Stomach (tissue), 8 donors: ENCODE measurements at regions not wholly inside any gene's neighbourhood (a gene's known extent, or its start where the extent isn't known, plus 50 kb on each side); places are given as distances from the start of the nearest gene placed in this dataset.

Experiments
- DNase-seq, 2 donors: peaks; one replicate each; pipeline versions ENCODE4 v3.0.0 to v3.0.0-alpha.2; 2013 to 2019
- H3K27ac ChIP-seq, 5 donors: fragments of 200-600 bp in 4 of 5; sonication (generic) in 4 of 5; one replicate each; pipeline ENCODE4 v1.5.1; 2013 to 2019; ENCODE audit warnings: mild to moderate bottlenecking in 1 of 5, moderate library complexity in 1 of 5
- H3K27me3 ChIP-seq, 3 donors: fragments of 200-600 bp; sonication (generic); one replicate each; pipeline ENCODE4 v1.5.1; 2017 to 2019; ENCODE audit warnings: mixed run types in 1 of 3
- H3K36me3 ChIP-seq, 4 donors: fragments of 200-600 bp; sonication (generic); 1 replicate in 3 of 4; 2 replicates in 1 of 4; pipeline ENCODE4 v1.5.1; 2016 to 2019
- H3K4me1 ChIP-seq, 4 donors: fragments of 200-600 bp; sonication (generic); one replicate each; pipeline ENCODE4 v1.5.1; 2016 to 2019
- H3K4me3 ChIP-seq, 4 donors: fragments of 200-600 bp; sonication (generic) in 3 of 4; one replicate each; pipeline ENCODE4 v1.5.1; 2016 to 2019; ENCODE audit warnings: mild to moderate bottlenecking in 1 of 4
- H3K9me3 ChIP-seq, 4 donors: fragments of 200-600 bp; sonication (generic); one replicate each; pipeline ENCODE4 v1.5.1; 2016 to 2019
- EP300 ChIP-seq: sonication (generic); formaldehyde crosslinking; IDR thresholded peaks from one replicate; pipeline ENCODE4 v1.6.1; 2017; ENCODE audit warnings: antibody characterized with exemption
- POLR2A ChIP-seq, 4 donors: fragments of 450-650 bp; IDR thresholded peaks; one replicate each; pipeline ENCODE4 v1.6.1; 2016; ENCODE audit warnings: antibody characterized with exemption in 4 of 4, control low read depth in 2 of 4, mild to moderate bottlenecking in 1 of 4, moderate library complexity in 1 of 4
- POLR2AphosphoS5 ChIP-seq, 3 donors: sonication (generic); formaldehyde crosslinking; IDR thresholded peaks; one replicate each; pipeline ENCODE4 v1.6.1; 2016; ENCODE audit warnings: antibody characterized with exemption in 3 of 3
- WGBS, 5 donors: extraction: QIAGEN DNeasy Blood & Tissue Kit in 3 of 5; methylation state at CpG; one replicate each; pipeline versions ENCODE4 v1.1.5 to v1.1.7; 2013 to 2018; 5-methylcytosine and 5-hydroxymethylcytosine counted together
- intact Hi-C: fragments of 100-400 bp; cut with DNase I; formaldehyde crosslinking; loops from one replicate; pipeline ENCODE4 v1.15.1; 2023; ENCODE audit warnings: low total_unique reads
- TF ChIP-seq, protein P1 (sequence below), 7 experiments: fragments of 450-650 bp in 4 of 7; fragments of 200-600 bp in 3 of 7; sonication (generic) in 3 of 7; IDR thresholded peaks; one replicate each; pipeline ENCODE4 v1.5.1; 2016 to 2019; ENCODE audit warnings: antibody characterized with exemption in 7 of 7, control low read depth in 2 of 7, mild to moderate bottlenecking in 1 of 7
- donor health status: healthy with polysubstance abuse.
- donor health status: Bipolar disorder and iron deficiency.
- donor health status: healthy.

DNA sequence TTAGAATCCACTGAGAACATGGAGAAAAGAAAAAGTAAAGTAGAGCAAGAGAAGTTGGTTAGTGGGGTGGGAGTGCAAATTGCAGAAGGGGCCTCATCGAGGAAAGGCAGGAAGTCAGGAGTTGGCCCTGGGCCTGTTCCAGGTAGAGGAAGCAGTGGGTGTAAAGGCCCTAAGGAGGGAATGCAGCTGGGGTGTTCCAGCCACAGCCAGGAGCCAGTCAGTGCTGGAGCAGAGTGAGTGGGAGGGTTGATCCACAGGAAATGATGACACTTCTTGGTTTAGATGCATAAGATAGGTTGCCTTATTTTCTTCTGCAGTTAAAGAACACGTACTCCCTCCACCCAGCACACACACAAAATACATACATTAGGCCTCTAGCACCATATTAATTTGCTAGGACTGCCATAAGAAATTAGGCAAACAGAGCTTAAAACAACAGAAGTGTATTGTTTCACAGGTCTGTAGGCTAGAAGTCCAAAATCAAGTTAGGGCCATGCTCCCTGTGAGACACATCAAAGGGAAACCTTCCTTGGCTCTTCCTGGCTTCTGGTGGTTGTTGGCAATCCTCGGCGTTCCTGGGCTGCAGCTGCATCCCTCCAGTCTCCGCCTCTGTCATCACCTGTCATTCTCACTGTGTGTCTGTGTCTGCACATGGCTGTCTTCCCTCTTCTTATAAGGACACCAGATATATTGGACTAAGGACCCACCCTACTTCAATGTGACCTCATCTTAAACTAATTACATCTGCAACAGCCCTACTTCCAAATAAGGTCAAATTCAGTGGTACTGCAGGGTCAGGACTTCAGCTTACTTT is 205.9 kb downstream of the AASDH start:
- 63 to 84% (median 74%) methylated on average over 5 of the region's 5 CpGs for WGBS, 5 donors
- Histone ChIP-seq H3K4me1 (no peaks in the 10 kb centered on the region), H3K4me3 (no peak overlapping the region), H3K27me3 (no peaks in the 10 kb centered on the region), H3K27ac (no peak overlapping the region), H3K9me3 (peaks cover 0 to 9% (median 3%) of the 10 kb centered on the region in 4 donors), H3K36me3 (no peaks in the 10 kb centered on the region)
- intact Hi-C loops: no loop called here
- no peak for DNase-seq
- TF ChIP-seq, protein P1, sequence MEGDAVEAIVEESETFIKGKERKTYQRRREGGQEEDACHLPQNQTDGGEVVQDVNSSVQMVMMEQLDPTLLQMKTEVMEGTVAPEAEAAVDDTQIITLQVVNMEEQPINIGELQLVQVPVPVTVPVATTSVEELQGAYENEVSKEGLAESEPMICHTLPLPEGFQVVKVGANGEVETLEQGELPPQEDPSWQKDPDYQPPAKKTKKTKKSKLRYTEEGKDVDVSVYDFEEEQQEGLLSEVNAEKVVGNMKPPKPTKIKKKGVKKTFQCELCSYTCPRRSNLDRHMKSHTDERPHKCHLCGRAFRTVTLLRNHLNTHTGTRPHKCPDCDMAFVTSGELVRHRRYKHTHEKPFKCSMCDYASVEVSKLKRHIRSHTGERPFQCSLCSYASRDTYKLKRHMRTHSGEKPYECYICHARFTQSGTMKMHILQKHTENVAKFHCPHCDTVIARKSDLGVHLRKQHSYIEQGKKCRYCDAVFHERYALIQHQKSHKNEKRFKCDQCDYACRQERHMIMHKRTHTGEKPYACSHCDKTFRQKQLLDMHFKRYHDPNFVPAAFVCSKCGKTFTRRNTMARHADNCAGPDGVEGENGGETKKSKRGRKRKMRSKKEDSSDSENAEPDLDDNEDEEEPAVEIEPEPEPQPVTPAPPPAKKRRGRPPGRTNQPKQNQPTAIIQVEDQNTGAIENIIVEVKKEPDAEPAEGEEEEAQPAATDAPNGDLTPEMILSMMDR (IDR thresholded peaks at IDR 0.05): no peak
- TF ChIP-seq POLR2A (IDR thresholded peaks at IDR 0.05) (no peak), EP300 (no peak), POLR2AphosphoS5 (IDR thresholded peaks at IDR 0.05) (no peak)

DNA sequence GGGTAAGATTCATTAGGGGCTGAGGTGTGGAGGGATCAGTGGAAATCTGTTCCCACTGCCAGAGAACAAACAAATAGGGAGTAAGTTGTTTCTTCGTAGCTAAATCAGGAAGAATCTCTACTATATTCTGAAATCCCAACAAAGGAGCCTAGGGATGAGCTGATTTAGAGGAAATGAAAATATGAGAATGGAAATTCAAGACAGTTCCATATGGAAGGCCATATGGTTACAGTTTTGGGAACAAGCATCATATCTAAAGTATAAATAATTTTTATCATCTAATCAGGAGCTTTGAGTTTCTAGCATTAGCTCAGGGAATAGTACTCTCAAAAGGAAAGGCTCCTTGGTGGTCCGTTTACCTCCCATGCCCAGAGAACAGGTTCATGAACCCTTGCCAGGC is 218.2 kb downstream of the AASDH start:
- no peaks in the 10 kb centered on the region for H3K36me3 ChIP-seq
- DNase-seq: no peak
- H3K4me3 ChIP-seq: no peak overlapping the region
- H3K4me1 ChIP-seq: no peaks in the 10 kb centered on the region
- WGBS, 5 donors: 80 to 94% (median 85%) methylated on average over 2 of the region's 2 CpGs
- H3K9me3 ChIP-seq: peaks cover 0 to 9% (median 3%) of the 10 kb centered on the region in 4 donors
- intact Hi-C loops: no loop called here
- TF ChIP-seq EP300 (no peak), POLR2AphosphoS5 (IDR thresholded peaks at IDR 0.05) (no peak), POLR2A (IDR thresholded peaks at IDR 0.05) (no peak)
- TF ChIP-seq, protein P1 (IDR thresholded peaks at IDR 0.05): no peak
- H3K27ac ChIP-seq: no peak overlapping the region
- no peaks in the 10 kb centered on the region for H3K27me3 ChIP-seq

GRCh38 chr4:56164907-56165306 is 216.2 kb downstream of the CEP135 start:
- intact Hi-C loops: no loop called here
- WGBS, 5 donors: 61 to 69% (median 65%) methylated on average over 3 of the region's 3 CpGs
- no peak for TF ChIP-seq EP300
- no peak for TF ChIP-seq POLR2AphosphoS5 (IDR thresholded peaks at IDR 0.05)
- TF ChIP-seq, protein P1 (IDR thresholded peaks at IDR 0.05): no peak
- TF ChIP-seq POLR2A (IDR thresholded peaks at IDR 0.05): no peak
- Histone ChIP-seq H3K4me1 (no peaks in the 10 kb centered on the region), H3K4me3 (no peak overlapping the region), H3K36me3 (no peaks in the 10 kb centered on the region), H3K9me3 (peaks cover 0 to 9% (median 3%) of the 10 kb centered on the region in 4 donors), H3K27ac (no peak overlapping the region), H3K27me3 (no peaks in the 10 kb centered on the region)
- no peak for DNase-seq

DNA sequence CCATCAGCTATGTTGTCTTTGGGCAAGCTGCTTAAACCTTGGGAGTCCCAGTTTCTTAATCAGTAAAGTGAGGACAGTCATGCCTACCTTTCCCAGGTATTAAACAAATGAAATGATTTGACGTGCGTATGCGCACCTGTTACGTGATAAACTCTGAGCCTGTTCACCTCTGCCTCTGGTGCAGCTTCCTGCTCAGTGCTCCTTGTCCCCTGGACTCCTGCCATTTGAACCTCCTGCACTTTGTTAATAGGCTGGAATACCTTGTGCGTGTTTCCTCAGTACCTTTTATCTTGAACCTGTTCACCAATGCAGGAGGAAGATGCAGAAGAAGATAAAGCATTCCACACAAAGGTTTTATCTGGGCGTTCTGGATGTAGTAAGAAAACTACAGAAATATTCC is 211.9 kb downstream of the CEP135 start:
- TF ChIP-seq EP300 (no peak), POLR2A (IDR thresholded peaks at IDR 0.05) (no peak), POLR2AphosphoS5 (IDR thresholded peaks at IDR 0.05) (no peak)
- TF ChIP-seq, protein P1 (IDR thresholded peaks at IDR 0.05): no peak
- H3K4me1 ChIP-seq: no peaks in the 10 kb centered on the region
- peak in 1 of 2 donors; percentile 21 for DNase-seq
- H3K9me3 ChIP-seq: no peaks in the 10 kb centered on the region
- intact Hi-C loops: no loop called here
- no peak overlapping the region for H3K27ac ChIP-seq
- H3K27me3 ChIP-seq: no peaks in the 10 kb centered on the region
- no peaks in the 10 kb centered on the region for H3K36me3 ChIP-seq
- H3K4me3 ChIP-seq: no peak overlapping the region
- WGBS, 5 donors: 25 to 63% (median 43%) methylated on average over 6 of the region's 6 CpGs
